Thyroid gland (tissue), 4 donors: ENCODE measurements at regions not wholly inside any gene's neighbourhood (a gene's known extent, or its start where the extent isn't known, plus 50 kb on each side); places are given as distances from the start of the nearest gene placed in this dataset.

Source experiments
- CTCF ChIP-seq, 6 experiments: fragments of 200-600 bp in 3 of 6; fragments of 450-650 bp in 3 of 6; sonication (generic) in 3 of 6; IDR thresholded peaks; one replicate each; pipeline ENCODE4 v1.5.1; 2016 to 2019; ENCODE audit warnings: antibody characterized with exemption in 6 of 6, mild to moderate bottlenecking in 2 of 6, inconsistent platforms in 1 of 6, moderate library complexity in 1 of 6
- POLR2A ChIP-seq, 2 donors: fragments of 450-650 bp; IDR thresholded peaks; one replicate each; pipeline ENCODE4 v1.6.1; 2017; ENCODE audit warnings: antibody characterized with exemption in 2 of 2, mild to moderate bottlenecking in 2 of 2, moderate library complexity in 1 of 2

- no peak for TF ChIP-seq CTCF (IDR thresholded peaks at IDR 0.05)
- TF ChIP-seq POLR2A (IDR thresholded peaks at IDR 0.05) = no peak
These were observed 184.1 kb downstream of the CEP135 start for GRCh38 chr4:56132835-56133234.
